ENCODE measurements at regions not wholly inside any gene's neighbourhood (a gene's known extent, or its start where the extent isn't known, plus 50 kb on each side); places are given as distances from the start of the nearest gene placed in this dataset.
"Not testable (repeated sequence)": the region's sequence is repeated elsewhere in the genome, so short reads cannot be mapped to it uniquely, and the experiment has no call there.

DNA sequence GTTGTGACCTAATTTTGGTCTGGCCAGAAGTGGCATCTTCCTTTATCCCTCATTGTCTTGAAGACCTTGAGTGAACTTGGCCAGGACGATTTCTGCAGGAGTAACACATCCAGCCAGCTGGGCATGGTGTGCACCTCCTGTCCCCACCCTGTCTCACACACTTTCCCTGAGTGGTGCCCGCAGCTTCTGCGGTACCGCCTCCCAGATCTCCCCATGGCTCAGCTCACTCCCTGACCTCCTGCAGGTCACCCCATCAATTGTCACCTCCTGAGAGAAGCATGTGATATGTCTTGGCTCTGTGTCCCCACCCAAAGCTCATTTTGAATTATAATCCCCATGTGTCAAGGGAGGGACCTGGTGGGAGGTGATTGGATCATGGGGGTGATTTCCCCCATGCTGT lies 50.2 kb upstream of the TP53I11 start:
- no peak for DNase-seq (ENCODE audit: low spot score)

DNA sequence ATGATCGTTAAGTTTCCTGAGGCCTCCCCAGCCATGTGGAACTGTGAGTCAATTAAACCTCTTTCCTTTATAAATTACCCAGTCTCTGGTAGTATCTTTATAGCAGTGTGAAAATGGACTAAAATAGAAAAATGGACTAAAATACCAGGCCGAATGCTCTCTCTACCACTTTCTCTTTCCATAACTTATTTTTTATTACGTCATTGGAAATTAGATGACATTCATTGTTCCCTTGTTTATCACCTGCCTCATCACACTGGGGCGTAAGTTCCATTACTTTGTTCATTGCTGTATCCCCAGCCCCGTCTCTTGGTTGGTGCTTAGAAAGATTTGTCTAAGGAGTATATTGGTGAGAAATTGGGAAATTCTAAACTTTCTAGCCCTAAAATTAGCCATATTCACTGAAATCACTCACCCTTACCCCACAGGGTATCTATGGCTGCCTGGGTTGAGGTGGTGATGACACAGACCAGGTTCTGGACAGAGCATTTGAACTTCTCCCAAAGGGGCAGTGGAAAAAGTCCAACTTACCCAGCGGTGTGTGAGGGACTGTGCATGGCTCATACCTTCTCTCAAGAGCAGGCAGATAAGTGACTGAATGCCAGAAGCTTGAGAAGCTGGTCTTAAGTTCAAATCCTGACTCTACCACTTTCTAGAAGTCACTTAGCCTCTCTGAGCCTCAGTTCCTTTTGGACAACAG lies 50.9 kb upstream of the TP53I11 start:
- no peak for DNase-seq (ENCODE audit: low spot score)

DNA sequence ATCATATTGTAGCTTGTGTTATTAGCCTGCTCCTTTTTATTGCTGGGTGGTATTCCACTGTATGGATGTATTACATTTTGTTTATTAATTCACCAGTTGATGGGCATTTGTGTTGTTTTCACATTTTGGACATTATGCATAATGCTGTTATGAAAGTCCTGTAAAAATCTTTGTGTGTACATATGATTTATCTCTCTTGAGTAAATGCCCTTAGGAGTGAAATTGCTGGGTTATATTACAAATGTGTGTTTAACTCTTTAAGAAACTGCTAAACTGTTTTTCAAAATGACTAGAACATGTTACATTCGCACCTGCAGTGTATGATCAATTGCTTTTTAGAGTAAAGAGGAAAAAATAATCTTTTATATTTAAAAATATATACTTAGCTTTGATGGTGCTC lies 54.4 kb upstream of the TP53I11 start:
- DNase-seq (ENCODE audit: low spot score) = no peak

DNA sequence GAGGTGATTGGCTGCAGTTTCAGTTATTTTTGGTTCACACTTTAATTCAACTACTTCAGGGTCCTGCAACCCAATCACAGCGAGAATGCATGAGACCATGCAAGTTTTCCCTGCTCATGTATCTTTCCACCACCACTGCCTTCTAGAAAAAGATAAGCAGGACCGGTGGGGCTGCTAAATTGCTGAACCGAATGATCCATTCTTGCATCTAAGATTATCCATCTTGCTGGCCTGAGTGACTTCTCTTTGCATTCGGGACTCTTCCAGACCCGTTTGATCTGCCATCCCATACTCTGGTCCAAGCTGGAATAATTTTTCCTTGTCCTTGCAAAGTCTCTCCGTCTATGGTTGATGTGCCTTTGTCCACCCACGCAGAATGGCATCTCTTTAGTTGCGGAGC lies 56.3 kb upstream of the TP53I11 start:
- no peak for DNase-seq (ENCODE audit: low spot score)

DNA sequence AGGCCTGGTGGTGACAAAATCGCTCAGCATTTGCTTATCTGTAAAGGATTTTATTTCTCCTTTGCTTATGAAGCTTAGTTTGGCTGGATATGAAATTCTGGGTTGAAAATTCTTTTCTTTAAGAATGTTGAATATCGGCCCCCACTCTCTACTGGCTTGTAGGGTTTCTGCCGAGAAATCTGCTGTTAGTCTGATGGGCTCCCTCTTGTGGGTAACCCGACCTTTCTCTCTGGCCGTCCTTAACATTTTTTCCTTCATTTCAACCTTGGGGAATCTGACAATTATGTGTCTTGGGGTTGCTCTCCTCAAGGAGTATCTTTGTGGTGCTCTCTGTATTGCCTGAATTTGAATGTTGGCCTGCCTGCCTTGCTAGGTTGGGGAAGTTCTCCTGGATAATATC lies 65.3 kb upstream of the TP53I11 start:
- not testable (repeated sequence) for DNase-seq (ENCODE audit: low spot score)

DNA sequence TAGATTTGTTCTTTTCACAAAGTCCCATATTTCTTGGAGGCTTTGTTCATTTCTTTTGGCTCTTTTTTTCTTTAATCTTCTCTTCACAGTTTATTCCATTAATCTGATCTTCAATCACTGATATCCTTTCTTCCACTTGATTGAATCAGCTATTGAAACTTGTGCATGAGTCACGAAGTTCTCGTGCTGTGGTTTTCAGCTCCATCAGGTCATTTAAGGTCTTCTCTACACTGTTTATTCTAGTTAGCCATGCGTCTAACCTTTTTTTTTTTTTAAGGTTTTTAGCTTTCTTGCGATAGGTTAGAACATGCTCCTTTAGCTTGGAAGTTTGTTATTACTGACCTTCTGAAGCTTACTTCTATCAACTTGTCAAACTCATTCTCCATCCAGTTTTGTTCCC lies 65.8 kb upstream of the TP53I11 start:
- DNase-seq (ENCODE audit: low spot score) = not testable (repeated sequence)

DNA sequence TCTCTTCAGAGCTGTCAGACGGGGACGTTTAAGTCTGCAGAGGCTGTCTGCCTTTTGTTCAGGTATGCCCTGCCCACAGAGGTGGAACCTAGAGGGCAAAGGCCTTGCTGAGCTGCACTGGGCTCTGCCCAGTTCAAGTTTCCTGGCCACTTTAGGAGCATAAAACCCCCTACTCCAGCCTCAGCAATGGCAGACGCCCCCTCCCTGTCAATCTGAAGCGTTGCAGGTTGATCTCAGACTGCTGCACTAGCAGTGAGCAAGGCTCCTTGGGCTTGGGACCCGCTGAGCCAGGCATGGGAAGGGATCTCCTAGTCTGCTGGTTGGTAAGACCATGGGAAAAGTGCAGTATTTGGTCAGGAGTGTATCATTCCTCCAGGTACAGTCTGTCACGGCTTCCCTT lies 66.6 kb upstream of the TP53I11 start:
- no peak for DNase-seq (ENCODE audit: low spot score)

DNA sequence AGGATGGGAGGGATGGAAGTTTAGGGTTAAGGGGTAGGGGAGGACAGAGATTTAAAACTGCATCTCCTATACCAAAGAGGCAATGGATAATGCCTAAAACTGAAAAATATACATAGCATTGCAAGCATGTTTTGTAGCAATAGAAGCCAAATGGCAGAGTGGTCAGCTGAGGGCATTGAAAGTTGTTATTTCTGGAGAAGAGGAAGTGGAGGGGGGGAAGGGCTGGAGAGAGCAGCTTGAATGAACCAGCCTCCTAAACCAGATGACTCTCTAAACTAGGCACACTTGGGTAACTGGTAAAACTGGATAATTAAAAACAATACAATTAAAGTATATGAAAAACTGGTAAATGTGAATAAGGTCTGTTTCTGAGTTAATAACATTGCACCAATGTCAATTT lies 70.3 kb upstream of the TP53I11 start:
- no peak for DNase-seq (ENCODE audit: low spot score)

DNA sequence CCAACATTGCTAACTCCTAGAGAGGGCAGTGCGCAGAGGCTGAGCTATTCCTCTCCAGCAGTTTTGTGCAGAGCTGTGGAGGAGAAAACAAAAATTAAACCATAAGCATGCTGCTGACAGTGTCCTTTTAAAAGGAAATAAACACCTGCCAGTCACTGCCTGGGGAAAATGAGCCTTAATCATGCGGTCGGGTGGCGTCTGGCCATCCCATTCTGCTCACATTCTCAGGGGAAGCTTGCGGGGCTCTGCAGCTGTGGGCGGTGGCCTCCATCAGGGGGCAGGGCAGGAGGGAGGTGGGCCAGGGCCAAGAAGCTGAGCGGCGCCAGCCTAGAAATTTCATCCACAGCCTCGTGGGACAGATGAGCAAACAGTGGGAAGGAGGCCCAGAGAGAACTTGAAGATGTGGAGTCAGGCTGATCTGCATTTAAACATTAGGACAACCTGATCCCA lies 71.0 kb upstream of the TP53I11 start:
- no peak for DNase-seq (ENCODE audit: low spot score)

DNA sequence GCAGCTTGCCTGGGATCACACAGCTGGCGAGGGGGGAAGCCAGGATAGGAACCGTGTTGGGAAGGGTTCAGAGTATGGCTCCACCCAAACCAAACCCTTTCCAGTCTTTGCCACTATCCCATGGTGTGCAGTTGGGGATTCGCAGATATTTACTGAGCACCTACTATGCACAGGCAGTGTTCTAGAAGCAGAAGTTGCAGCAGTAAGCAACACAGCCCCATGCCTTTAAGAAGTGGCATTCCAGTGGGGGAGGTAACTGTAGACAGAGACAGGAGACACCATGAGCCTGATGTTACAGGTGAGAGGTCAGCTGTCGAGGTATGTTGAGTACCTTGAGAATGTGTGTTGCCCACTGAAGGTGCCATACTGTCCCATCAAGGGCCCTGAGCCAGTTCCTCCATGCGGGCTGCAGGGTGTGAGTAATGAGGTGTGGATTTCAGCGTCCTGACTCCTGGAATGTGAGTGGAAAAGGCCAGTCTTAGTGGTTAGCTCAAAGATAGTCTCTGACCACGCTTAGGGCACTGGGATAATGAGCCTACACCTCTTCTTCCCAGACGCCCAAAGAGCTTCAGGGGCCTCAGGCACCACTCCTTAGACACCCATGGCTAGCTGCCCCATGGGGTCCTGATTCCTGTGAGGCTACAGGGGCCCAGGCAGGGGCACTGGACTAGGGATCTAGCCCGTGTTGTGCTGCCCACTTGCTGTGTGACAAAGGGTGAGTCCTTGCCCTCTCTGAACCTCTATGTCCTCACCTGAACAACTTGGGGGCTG lies 71.8 kb upstream of the TP53I11 start:
- no peak for DNase-seq (ENCODE audit: low spot score)

DNA sequence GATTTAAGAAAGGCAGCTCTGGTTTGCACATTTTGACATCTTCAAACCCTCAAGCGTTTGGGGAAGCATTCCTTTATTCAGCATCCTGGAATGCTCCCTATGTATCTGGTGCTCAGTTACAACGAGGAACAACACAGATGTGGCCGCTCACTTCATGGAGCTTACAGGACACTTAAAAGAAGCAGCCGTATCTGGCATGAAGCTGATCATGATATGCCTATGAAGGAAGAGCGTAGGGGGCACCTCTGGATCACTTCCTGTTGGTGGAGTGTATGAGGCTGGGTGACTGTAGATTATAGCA lies 72.3 kb upstream of the TP53I11 start:
- no peak for DNase-seq (ENCODE audit: low spot score)

DNA sequence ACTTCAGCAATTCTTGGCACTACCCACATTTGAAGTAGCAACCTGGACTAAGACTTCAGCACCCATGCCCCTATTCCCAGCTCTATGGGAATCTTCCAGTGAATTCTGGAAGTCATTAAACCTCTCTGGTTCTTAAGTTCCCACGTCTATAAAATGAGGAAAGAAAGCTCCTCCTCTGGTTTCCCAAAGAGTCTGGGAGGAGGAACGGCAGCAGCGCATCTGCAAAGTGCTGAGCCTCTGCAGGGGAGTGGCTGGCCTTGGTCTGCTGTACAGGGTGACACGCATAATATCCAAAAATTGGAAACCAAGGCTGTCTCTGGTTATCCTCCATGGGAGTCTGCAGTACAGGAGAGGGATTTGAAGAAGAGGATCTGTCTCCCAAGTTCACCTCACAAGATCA lies 73.6 kb upstream of the TP53I11 start:
- no peak for DNase-seq (ENCODE audit: low spot score)

DNA sequence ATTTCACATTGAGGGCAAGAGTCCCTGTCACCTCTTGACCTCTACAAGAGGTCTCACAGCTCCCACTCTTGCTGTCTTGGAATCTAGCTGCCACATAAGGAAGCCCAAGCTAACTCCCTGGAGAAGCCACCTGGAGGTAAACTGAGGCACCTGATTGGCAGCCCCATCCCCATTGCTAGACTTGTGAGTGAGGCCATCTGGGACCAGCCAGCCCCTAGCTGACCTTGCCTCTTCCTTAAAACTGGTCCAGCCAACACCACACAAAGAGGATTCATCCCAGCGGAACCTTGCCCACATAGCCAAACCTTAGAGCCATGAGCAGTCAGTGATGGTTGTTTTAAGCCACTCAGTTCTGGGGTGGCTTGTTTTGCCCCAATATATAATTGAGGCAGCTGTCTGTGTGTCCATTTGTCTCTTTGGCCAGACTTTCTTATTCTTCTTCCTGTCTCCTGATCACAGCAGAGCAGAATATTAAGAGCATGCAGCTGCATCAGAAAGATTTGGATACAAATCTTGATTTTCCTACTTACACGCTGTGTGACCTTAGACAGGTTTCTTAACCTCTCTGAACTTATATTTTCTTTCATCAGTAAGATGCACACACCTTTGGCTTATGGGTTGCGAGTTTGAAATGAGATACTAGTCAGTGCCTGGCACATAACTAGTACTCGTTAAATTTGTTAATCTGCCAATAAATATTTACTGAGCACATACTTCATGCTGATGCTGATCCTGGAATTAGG lies 74.3 kb upstream of the TP53I11 start:
- DNase-seq (ENCODE audit: low spot score) = no peak

DNA sequence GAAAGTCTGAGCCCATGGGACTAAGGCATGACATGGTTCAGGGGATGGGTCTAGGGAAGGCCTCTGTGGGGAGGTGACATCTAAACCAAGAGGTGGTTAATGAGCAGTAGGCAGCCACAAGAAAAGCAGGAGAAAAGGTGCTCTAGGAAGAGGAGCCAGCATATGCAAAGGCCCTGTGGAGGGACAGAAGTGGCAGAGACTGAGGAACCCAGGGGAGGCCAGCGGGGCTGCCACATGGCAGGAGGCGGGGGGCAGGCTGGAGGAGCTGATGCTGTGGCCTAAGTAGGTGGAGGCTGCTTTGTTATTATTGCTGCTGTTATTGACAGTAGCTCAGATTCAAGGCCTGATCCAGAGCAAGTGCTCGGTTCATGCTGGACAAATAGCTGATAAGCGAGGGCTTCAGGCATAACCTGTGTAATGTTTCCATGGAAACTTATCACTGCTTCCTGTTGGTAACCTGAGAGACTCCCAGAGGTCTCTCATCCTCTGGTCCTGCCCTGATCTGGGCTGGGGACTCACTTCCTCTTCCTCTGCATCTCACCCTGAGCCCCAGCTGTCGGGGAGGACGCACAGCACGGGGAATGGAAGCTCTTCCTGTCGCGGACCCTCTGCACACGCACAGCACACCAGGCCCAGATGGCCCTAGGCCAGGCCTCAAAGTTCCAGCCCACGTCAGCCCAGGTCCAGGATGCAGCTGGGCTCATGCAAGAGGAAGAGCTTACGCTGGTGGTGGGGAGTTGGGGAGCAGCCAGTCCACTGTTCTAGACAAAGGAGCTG lies 75.2 kb upstream of the TP53I11 start:
- no peak for DNase-seq (ENCODE audit: low spot score)

DNA sequence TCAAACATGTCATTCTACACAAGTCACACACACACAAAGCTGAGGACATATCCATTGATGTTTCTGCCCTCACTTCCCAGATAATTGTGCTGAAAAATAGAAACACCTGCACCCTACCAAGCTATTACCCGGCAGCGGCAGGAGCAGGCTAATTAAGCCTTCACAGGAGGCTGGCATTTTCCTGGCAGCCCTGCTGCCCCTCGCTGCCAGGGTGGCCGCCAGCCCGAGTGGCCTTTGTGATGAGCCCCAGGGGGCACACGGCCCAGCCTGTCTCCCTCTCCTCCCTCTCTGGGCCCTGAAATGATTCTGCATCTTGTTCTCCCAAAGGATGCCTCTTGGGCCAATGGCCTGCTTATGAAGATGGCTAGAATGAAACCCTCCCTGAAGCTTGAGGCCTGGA lies 76.2 kb upstream of the TP53I11 start:
- no peak for DNase-seq (ENCODE audit: low spot score)

DNA sequence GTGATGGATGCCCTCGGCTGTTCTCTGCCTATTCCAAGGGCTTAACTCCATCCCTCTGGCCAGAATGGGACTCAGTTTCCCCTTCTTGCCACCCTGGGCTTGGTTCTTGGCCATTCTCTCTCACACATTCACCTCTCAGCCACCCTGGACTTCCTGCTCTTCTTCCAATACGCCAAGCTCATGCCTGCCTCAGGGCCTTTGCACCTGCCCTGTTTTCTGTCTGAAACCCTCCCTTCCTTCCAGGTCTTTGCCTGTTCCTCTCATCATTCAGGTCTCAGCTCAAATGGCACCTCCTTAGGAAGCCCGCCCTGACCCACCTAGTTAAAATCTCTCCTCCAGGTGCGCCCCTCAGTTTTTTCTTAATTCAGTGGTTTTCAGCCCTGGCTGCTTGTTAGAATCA lies 76.6 kb upstream of the TP53I11 start:
- DNase-seq (ENCODE audit: low spot score) = no peak

DNA sequence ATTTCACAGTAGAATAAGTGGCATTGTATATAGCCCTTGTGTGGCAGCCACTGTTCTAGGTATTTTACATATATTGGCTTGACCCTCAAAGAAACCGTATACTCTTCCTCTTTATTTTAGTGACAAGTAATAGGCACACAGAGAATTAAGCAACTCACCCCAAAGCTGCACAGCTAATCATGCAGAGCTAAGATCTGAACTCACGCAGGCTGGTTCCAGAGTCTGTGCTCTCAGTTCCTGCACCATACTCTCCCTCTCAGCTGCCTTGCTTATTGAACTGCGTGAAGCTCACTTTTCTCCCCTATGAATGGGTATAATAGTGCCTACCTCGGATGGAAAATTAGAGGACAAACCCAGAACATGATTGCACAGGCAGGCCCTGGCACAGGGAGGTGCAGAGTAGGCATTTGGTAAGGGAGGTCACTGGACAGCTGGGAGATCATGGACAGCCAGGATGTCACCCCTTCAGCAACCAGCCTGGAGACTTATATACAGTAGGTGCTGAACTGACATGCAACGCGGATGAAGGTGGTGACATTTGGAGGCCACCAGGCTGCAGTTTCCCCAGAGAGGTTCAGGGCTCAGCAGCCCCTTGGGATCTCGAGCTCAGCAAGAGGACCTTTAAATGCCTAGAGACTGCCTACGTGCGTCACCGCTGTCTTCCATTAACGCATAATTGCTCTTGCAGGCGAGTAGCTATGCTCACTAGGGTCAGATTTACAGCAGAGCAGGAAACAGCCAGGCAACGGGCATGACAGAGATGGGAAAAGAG lies 78.4 kb upstream of the TP53I11 start:
- DNase-seq (ENCODE audit: low spot score) = no peak

DNA sequence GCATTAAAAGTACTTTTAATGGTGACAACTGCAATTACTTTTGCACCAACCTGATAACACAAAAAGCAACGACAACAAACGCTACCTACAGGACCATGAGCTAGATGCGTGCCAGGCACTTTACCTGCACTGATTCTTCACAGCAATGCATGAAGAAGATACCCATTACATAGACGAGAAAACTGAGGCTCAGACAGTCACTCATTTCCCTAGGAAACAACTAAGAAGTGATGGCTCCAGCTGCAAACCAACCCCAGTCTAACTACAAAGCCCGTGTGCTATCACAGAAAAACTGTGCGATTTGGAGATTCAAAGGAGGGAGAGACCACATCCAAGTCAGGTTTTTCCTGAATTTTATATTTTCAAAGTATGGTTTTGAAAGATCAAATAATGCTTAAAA lies 80.1 kb upstream of the TP53I11 start:
- DNase-seq (ENCODE audit: low spot score) = no peak

DNA sequence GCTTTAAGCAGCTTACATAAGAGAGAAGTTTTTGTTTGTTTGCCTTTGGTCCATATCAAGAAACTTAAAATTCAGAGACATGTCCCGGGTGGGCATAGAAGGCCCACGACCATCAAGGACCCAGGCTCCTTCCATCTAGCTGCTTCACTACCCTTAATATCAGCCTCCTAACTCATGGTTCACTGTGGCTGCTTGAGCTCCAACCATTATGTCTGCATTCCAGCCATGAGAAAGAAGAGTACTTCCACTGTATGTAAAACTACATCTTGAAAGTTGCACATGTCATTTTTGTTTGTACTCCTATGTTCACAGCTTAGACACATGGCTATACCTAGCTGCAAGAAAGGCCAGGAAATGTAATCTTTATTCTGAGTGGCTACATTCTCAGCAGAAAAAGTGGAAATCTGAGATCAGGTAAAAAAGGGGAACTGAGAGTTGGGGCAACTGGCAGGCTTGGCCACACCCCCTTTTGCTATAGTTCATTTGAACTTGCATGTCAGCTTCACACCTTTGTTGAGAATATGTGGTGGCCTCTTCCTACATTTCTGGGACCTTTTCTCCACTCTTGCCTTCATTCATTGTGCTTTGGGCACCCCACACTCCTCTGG lies 81.3 kb upstream of the TP53I11 start:
- DNase-seq (ENCODE audit: low spot score) = no peak

DNA sequence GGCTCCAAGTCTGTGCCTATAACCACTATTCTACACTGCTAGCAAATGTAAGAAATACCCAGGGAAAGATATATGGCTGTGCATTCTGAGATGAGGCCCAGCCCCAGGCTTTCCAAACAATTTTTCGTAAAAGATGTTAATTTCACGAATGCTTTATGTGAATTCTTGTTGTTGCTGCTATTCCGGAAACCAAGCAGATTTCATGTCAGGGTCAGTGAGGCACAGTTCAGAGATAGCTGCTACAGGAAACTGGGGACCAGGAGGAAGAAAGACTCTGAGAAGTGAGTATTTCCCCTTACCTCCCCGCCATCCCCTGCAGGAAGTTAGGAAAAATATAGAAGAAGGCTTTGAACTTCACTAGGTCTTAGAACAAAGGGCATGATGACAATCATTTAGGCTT lies 84.7 kb upstream of the TP53I11 start:
- DNase-seq (ENCODE audit: low spot score) = no peak

DNA sequence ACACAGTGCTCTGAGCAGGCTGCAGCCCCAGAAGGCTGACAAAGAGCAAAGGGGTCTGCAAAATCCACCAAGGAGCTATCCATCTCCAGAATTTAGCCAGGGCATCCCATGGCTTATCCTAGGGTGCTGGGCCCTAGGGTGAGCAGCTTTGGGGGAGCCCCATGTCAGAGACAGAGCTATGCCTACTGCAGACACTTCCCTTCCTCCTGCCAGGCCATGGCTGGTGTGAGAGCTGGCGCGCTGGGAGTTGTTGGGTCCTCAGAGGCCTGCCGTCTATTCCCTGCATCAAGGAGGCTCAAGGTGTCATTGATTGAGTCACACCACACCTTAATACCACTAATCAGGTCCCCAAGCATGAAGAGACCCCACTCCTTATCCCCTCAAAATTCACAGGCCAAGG lies 85.3 kb upstream of the TP53I11 start:
- DNase-seq (ENCODE audit: low spot score) = no peak
